ENCODE measurements at regions not wholly inside any gene's neighbourhood (a gene's known extent, or its start where the extent isn't known, plus 50 kb on each side); places are given as distances from the start of the nearest gene placed in this dataset.

DNA sequence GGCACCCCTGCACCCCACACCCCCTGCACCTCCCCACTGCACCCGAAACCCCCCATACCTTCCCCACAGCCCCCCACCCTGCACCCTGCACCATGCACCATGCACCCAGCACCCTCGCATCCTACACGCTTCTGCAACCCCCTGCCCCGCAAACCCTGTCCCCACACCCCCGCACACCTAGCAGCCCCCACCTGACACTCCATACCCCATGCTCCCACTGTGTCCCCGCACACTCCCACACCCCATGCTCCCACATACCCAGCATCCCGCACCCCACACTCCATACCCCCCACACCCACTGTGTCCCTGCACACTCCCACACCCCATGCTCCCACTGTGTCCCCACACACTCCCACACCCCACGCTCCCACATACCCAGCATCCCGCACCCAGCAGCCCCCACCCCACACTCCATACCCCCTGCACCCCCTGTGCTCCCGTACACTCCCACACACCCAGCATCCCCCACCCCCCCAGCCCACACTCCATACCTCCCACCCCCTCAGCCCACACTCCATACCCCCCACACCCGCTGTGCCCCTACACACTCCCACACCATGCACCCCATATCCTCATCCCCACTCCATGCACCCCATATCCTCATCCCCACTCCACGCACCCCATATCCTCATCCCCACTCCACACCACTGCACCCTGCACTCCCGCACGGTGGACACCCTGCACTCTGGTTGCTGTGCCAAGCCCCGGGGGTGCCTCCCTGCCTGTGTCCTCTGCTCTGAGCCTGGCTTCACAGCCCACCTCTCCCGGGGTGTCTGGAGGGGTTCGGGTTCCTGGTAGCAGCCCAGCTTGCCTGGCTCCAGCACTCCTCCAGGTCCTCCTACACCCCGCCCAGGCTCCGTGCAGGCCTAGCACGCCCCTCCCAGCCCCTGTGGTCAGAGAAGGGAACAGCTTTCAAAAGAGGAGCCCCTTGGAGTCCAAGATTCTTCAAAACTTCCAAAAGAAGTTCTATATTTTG lies 93.9 kb upstream of the CTDP1 start:
- no peak for FAIRE-seq
- no peak for DNase-seq (ENCODE audit: low read depth)

DNA sequence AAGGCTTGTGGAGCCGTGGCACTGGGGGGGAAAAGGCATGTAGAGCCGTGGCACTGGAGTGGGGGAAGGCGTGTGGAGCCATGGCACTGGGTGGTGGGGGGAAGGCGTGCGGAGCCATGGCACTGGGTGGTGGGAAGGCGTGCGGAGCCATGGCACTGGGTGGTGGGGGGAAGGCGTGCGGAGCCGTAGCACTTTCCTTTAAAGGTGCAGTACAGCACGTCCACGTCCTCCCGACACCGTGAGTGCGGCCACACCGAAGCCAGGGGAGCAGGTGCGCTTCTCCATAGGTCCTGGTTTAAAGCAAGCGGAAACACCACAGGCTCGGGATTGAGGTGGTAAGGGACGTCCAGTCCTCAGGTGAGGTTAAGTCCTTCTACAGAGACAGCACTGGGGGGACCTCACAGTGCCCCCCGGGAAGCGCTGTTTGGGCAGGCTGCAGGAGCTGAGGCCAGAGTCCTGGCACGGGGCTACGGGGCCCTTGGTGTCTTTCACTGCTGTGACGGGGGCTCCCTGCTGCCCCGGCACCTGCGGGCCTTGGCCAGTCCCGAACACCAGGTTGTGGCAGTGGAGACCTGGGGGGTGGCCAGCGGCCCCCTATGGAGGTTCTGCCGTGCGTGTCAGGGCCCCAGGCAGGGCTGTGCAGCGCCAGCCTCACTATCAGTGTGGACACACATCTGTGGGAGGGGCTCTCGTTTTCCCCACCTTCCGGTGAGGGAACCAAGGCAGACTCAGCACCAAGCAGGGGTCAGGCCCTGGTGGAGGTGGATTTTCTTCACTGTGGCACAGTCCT lies 93.0 kb upstream of the CTDP1 start:
- FAIRE-seq (no peak), DNase-seq (ENCODE audit: low read depth) (no peak)
- Histone ChIP-seq H3K79me2 (ENCODE audit: insufficient read depth, low read length) (no peaks in the 10 kb centered on the region), H3K4me1 (ENCODE audit: insufficient read depth, low read length) (peaks cover 8% of the 10 kb centered on the region), H3K36me3 (ENCODE audit: insufficient read depth, low read length) (no peaks in the 10 kb centered on the region), H2AFZ (ENCODE audit: low read depth, low read length) (no peak overlapping the region), H3K9ac (ENCODE audit: low read length) (no peak overlapping the region), H3K27ac (ENCODE audit: low read depth, low read length) (no peak overlapping the region), H3K4me2 (ENCODE audit: low read length) (no peak overlapping the region), H3K9me3 (ENCODE audit: insufficient read depth, low read depth, low read length) (no peaks in the 10 kb centered on the region), H3K27me3 (ENCODE audit: insufficient read depth, low read length) (no peaks in the 10 kb centered on the region), H3K4me3 (ENCODE audit: insufficient read depth, low read depth, low read length) (no peak overlapping the region), H4K20me1 (ENCODE audit: insufficient read depth, low read length) (no peaks in the 10 kb centered on the region)
- no peak for TF ChIP-seq EZH2 (IDR thresholded peaks at IDR 0.05; ENCODE audit: insufficient read depth, low read length)
- TF ChIP-seq, protein P1, sequence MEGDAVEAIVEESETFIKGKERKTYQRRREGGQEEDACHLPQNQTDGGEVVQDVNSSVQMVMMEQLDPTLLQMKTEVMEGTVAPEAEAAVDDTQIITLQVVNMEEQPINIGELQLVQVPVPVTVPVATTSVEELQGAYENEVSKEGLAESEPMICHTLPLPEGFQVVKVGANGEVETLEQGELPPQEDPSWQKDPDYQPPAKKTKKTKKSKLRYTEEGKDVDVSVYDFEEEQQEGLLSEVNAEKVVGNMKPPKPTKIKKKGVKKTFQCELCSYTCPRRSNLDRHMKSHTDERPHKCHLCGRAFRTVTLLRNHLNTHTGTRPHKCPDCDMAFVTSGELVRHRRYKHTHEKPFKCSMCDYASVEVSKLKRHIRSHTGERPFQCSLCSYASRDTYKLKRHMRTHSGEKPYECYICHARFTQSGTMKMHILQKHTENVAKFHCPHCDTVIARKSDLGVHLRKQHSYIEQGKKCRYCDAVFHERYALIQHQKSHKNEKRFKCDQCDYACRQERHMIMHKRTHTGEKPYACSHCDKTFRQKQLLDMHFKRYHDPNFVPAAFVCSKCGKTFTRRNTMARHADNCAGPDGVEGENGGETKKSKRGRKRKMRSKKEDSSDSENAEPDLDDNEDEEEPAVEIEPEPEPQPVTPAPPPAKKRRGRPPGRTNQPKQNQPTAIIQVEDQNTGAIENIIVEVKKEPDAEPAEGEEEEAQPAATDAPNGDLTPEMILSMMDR (IDR thresholded peaks at IDR 0.05; ENCODE audit: insufficient read depth, low read depth, low read length): no peak
- H3K27me3 Mint-ChIP-seq (ENCODE audit: low read depth, unreplicated experiment): peaks cover 10% of the 10 kb centered on the region
- H3K4me3 Mint-ChIP-seq (ENCODE audit: unreplicated experiment): no peak overlapping the region
- H3K27ac Mint-ChIP-seq (ENCODE audit: unreplicated experiment): no peak overlapping the region
- no peaks in the 10 kb centered on the region for H3K9me3 Mint-ChIP-seq (ENCODE audit: unreplicated experiment)
- H3K4me1 Mint-ChIP-seq (ENCODE audit: low read depth, unreplicated experiment): peaks cover 9% of the 10 kb centered on the region
- no peaks in the 10 kb centered on the region for H3K36me3 Mint-ChIP-seq (ENCODE audit: low read depth, unreplicated experiment)

More for the DNA sequence above, 93.9 kb upstream of the CTDP1 start:
- H3K36me3 Mint-ChIP-seq (ENCODE audit: low read depth, unreplicated experiment): no peaks in the 10 kb centered on the region
- H3K4me1 Mint-ChIP-seq (ENCODE audit: low read depth, unreplicated experiment): peaks cover 3% of the 10 kb centered on the region
- no peaks in the 10 kb centered on the region for H4K20me1 ChIP-seq (ENCODE audit: insufficient read depth, low read length)
- no peak overlapping the region for H3K27ac ChIP-seq (ENCODE audit: low read depth, low read length)
- H3K4me2 ChIP-seq (ENCODE audit: low read length): no peak overlapping the region
- no peak for TF ChIP-seq EZH2 (IDR thresholded peaks at IDR 0.05; ENCODE audit: insufficient read depth, low read length)
- TF ChIP-seq, protein P1 (IDR thresholded peaks at IDR 0.05; ENCODE audit: insufficient read depth, low read depth, low read length): no peak
- H3K9me3 ChIP-seq (ENCODE audit: insufficient read depth, low read depth, low read length): no peaks in the 10 kb centered on the region
- H3K27me3 Mint-ChIP-seq (ENCODE audit: low read depth, unreplicated experiment): peaks cover 9% of the 10 kb centered on the region
- no peaks in the 10 kb centered on the region for H3K27me3 ChIP-seq (ENCODE audit: insufficient read depth, low read length)
- H3K4me3 ChIP-seq (ENCODE audit: insufficient read depth, low read depth, low read length): no peak overlapping the region
- H3K4me1 ChIP-seq (ENCODE audit: insufficient read depth, low read length): peaks cover 8% of the 10 kb centered on the region
- no peaks in the 10 kb centered on the region for H3K9me3 Mint-ChIP-seq (ENCODE audit: unreplicated experiment)
- H3K27ac Mint-ChIP-seq (ENCODE audit: unreplicated experiment): no peak overlapping the region
- H3K4me3 Mint-ChIP-seq (ENCODE audit: unreplicated experiment): no peak overlapping the region
- no peak overlapping the region for H2AFZ ChIP-seq (ENCODE audit: low read depth, low read length)
- no peak overlapping the region for H3K9ac ChIP-seq (ENCODE audit: low read length)
- H3K79me2 ChIP-seq (ENCODE audit: insufficient read depth, low read length): no peaks in the 10 kb centered on the region
- no peaks in the 10 kb centered on the region for H3K36me3 ChIP-seq (ENCODE audit: insufficient read depth, low read length)

Data from astrocyte (in vitro differentiated cells and primary cell).